CD4-positive, alpha-beta T cell treated with Interleukin-17A for 1 hour (primary cell): ENCODE measurements at regions not wholly inside any gene's neighbourhood (a gene's known extent, or its start where the extent isn't known, plus 50 kb on each side); places are given as distances from the start of the nearest gene placed in this dataset.
"Not testable (repeated sequence)": the region's sequence is repeated elsewhere in the genome, so short reads cannot be mapped to it uniquely, and the experiment has no call there.

Source experiments
- DNase-seq: peaks from one replicate; pipeline ENCODE4 v3.0.0-alpha.2; 2020

DNA sequence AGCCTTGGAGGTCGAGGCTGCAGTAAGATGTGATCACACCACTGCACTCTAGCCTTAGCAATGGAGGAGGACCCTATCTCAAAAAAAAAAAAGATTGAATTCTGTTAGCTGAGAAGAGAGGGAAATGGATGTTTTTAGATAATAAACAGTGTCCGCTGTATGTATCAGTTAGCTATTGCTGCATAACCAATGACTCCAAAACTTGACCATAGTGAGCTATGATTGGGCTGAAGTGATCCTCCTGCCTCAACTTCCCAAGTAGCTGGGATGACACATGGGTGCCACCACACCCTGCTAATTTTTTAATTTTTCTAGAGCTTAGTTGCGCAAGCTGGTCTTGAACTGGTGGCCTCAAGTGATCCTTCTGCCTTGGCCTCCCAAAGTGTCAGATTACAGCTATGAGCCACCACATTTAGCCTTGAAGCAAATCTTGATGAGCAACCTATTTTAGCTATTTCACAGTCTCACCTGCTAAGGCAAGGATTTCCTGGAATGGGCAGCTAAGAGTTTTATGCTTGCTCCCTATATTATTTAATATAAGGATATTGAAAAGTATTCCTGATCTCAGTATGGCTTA lies 68.3 kb upstream of the ATF7IP2 start:
- no peak for DNase-seq

DNA sequence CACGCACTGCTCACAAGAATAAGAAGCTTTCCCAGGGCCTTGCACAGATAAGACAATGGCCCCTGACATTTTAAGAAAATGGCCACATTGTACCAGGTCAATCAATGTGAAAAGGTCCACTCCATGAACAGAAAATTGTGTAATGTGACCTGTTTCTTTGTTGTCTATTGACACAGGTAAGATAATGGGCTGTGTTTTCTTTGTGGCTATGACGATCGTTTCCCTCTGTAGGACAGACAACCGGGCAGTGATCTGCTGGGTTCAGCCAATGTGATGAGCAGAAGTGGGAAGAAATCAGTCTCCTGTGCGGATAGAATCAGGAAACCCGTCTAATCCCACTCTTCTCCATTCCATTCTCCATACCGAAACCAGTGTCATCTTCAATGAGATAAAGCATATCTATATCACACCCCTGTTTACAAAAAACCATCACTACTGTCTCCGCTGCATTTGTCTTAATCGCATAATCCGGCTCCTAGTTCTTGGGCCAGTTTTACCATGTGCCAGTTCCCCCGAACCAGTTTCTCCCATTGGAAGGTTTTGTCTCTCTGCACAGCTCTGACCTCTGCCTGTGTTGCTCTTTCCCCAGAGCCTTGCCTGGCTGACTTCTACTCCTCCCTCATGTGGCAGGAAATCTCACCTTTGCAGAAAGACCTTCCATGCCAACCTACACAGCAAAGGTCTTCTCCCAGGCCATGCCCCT lies 66.9 kb upstream of the ATF7IP2 start:
- DNase-seq, result no peak

DNA sequence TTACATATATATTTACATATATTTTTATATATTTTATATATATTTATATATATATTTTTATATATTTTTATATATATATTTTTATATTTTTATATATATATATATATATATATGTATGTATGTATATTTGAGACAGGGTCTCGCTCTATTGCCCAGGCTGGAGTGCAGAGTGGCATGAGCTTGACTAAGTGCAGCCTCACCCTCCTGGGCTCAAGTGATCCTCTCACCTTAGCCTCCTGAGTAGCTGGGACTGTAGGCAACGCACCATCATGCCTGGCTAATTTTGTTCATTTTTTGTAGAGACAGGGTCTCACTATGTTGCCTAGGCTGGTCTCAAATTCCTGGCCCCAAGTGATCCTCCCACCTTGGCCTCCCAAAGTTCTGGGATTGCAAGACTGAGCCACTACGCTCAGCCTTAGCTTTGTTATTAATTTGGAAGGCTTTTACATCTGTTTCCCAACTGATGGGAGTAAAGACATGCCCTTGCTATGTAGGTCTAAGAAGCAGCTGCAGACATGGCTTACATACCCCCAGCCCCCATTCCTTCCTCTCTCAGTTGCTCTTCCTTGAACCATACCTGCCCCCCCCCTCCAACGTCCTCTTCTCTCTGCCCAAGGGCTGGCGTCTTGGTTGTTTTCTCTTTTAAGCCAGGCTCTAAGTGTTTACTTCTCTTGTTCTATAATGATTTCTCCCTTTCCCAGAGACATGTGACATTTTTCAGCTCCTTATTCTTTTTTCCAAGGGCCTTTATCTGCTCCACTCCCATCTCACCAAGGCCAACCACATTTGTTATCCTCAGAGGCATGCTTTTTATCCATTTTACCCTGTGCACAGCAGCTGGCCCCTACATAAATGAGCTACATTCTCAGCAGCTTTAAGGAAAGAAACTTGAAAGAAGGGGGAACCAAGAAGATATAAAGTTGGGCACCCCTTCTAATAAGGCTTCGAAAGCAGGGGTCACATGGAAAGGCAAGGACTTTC lies 64.2 kb upstream of the ATF7IP2 start:
- no peak for DNase-seq

DNA sequence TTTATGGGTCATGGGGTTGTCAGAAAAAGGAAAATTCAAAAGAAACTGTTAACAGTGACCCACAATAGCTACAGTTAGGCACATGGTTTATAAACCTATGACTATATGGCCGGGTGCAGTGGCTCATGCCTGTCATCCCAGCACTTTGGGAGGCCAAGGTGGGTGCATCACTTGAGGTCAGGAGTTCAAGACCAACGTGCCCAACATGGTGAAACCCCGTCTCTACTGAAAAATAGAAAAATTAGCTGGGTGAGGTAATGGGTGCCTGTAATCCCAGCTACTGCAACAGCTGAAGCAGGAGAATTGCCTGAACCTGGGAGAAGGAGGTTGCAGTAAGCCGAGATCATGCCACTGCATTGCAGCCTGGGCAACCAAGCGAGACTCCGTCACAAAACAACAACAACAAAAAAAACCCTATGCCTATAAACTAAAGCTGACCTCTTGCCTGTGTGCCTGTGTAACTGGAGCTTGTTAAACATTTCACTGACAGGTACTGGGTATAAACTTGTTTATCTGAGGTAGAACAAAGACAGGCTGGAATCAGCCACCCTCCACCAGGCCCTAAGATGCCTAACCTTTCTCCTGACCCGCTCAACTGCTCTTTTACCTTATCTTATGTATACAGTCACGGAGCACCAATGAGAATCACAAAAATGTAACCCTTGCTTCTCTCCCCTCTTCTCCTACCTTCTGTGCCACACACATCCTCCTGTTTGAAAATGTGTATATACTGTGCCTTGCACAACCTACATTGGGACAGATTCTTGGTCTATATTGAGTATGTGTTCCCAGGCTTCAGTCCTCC lies 62.9 kb upstream of the ATF7IP2 start:
- no peak for DNase-seq

DNA sequence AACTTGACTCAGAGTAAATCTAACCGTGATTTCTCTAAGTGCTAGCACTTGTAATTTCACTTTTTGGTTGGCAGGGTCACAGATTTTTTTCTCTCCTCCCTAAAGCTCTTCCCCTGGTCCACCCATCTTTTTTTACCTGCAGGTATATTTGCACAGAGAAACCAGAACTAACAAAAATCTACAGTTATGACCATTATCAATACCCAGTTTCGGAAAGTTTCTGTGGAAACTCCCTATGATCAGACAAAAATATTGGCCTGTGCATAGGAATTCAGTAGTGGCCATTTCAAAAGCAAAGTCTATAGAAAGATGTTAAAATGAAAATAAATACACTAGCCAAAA lies 62.4 kb upstream of the ATF7IP2 start:
- DNase-seq, result no peak

DNA sequence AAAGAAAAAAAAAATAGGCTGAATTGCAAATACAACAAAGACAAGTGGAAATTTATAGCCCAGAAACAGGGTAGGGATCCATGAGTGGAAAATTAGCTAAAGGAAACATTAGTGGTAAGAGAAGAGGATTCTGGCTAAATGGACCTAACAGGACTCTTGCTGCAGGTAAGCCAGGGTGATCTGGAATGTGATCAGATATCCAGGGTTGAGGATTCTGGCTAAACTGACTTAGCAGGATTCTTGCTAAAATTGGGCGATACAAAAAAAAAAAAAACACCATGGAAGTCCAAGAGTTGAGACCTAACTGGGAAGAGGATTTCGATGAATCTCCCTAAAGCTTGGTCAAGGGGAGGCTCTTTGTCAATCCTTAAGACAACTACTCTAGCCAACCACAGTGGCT lies 61.7 kb upstream of the ATF7IP2 start:
- no peak for DNase-seq

DNA sequence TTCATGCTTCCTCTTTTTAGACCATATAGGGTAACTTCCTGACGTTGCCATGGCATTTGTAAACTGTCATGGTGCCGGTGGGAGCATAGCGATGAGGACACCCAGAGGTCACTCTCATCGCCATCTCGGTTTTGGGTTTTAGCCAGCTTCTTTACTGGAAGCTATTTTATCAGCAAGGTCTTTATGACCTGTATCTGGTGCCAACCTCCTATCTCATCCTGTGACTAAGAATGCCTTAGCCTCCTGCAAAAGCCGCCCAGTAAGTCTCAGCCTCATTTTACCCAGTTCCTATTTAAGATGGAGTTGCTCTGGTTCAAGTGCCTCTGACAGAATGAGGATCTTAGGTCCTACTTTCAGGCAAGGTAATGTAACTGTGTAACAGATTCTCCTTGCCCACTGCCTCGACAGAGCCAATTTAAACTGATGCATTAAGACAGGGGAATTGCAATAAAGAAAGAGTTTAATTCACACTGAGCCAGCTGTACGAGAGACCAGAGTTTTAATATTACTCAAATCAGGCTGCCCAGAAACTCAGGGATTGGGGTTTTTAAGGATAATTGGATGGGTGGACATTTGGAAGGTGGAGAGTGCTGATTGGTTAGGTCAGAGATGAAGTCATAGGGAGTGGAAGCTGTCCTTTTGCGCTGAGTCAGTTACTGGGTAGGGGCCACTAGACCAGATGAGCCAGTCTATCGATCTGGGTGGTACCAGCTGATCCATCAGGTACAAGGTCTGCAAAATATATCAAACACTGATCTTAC lies 59.9 kb upstream of the ATF7IP2 start:
- no peak for DNase-seq

DNA sequence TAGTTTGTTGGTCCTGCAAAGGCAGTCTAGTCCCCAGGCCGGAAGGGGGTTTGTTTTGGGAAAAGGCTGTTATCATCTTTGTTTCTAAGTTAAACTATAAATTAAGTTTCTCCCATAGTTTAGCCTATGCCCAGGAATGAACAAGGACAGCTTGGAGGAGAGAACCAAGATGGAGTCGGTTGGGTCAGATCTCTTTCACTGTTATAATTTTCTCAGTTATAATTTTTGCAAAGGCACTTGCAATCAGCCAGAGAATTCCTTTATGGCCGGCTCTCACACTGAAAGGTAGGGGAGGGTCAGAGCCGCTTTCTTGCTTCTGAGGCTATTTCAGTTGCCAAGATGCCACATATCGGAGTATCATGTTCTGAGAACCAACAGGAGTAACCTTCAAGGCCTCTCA lies 59.2 kb upstream of the ATF7IP2 start:
- DNase-seq, result no peak

DNA sequence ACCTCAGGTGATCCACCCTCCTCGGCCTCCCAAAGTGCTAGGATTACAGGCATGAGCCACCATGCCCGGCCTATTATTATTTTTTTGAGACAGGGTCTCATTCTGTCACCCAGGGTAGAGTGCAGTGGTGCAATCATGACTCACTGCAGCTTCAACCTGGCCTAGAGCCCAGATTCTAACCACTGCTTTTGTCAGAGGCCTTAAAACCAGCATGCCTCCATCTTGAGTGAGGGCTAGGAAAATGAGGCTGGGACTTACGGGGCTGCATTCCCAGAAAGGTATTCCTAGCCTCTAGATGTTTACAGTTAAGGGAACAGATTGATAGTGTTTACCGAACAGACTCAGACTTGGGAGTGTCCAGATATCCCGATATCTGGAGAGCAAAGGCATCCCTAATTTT lies 57.6 kb upstream of the ATF7IP2 start:
- DNase-seq, result not testable (repeated sequence)

DNA sequence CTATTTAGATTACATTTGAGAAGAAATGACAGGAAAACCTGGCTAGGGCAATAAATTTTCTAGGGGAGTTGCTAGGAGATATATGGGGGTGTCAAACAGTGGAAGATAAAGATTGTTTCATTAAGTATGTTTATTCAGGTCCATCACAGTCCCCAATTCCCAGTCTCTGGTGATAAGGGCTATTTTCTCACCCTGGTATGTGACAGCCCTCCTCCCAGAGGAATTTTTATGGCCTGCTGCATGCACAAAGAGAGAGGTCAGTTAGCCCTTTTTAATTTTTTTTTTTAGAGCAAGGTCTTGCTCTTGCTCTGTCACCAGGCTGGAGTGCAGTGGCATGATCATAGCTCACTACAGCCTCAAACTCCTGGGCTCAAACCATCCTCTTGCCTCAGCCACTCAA lies 53.6 kb upstream of the ATF7IP2 start:
- no peak for DNase-seq

DNA sequence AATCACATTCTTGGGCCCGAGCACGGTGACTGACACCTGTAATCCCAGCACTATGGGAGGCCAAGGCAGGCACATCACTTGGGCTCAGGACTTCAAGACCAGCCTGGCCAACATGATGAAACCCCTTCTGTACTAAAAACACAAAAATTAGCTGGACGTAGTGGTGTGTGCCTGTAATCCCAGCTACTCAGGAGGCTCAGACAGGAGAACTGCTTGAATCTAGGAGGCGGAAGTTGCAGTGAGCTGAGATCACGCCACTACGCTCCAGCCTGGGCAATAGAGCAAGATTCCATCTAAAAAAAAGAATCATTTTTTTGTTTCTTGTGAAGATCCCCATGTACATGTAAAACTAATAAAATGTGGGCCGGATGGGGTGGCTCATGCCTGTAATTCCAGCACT lies 53.1 kb upstream of the ATF7IP2 start:
- DNase-seq, result no peak

DNA sequence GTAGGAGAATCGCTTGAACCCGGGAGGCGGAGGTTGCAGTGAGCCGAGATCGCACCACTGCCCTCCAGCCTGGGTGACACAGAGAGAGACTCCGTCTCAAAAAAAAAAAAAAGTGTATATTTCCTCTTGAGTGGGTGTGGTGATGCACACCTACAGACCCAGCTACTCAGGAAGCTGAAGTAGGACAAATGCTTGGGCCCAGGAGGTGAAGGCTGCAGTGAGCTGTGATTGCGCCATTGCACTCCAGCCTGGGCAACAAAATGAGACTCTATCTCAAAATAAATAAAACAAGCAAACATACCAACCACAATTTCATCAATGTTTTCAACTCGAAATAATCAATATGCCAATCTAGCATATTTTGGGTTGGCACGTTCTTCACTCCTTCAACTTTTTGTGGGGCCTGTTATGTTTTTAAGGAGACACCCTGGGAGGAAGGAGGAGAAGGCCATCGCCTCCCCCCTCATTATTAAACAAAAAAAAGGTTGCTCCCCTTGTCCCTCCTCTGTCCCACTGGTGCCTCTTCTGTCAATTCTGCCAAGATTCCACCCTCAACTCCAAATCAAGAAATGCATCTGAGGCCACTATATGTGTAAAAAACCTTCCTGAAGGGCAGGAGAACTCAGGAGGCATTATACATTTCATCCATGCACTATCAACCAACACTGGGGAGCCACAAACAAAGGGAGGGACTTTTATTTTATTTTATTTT lies 52.4 kb upstream of the ATF7IP2 start:
- peak; percentile 28 for DNase-seq

DNA sequence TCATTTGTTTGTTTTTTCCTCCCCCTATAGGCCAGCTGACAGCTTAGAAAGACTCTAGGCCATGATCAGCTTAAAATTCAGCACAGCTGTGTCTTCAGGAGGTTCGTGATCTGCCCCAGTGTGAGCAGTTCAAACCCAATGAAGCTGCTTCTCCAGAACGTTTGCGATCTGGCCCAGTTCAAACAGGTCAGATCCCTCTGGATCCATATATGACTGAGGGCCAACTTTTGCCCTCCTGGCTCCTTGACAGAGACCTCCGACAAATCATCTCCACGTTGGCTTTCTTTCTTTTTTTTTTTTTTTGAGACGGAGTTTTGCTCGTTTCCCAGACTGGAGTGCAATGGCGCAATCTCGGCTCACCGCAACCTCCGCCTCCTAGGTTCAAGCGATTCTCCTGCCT lies 50.2 kb upstream of the ATF7IP2 start:
- DNase-seq, result no peak
